GM12878 (cell line): ENCODE measurements at regions not wholly inside any gene's neighbourhood (a gene's known extent, or its start where the extent isn't known, plus 50 kb on each side); places are given as distances from the start of the nearest gene placed in this dataset.

Source experiments
- EGR1 ChIP-seq, 2 experiments: IDR thresholded peaks; 1 replicate in 1 of 2; 2 replicates in 1 of 2; pipeline ENCODE4 v1.6.1; 2011 to 2012; ENCODE audit warnings: low read depth in 2 of 2, low read length in 2 of 2, borderline replicate concordance in 1 of 2, mild to moderate bottlenecking in 1 of 2, moderate library complexity in 1 of 2
- ESRRA ChIP-seq: IDR thresholded peaks from 2 replicates; pipeline ENCODE4 v1.6.1; 2012; ENCODE audit warnings: mild to moderate bottlenecking, low read length, improper control_type of control experiment
- POLR2AphosphoS5 ChIP-seq: IDR thresholded peaks from 2 replicates; pipeline ENCODE4 v1.6.1; 2011; ENCODE audit warnings: mild to moderate bottlenecking, low read length, inconsistent platforms
- SRF ChIP-seq, 2 experiments: IDR thresholded peaks; 2 replicates each; pipeline ENCODE4 v1.6.1; 2011; ENCODE audit warnings: low read depth in 2 of 2, low read length in 2 of 2, mild to moderate bottlenecking in 1 of 2, moderate library complexity in 1 of 2
- SUPT20H ChIP-seq: IDR thresholded peaks from 2 replicates; pipeline ENCODE4 v1.6.1; 2011; ENCODE audit warnings: low read depth, mild to moderate bottlenecking, low read length, moderate library complexity, borderline replicate concordance; ENCODE audit not compliant: control insufficient read depth

DNA sequence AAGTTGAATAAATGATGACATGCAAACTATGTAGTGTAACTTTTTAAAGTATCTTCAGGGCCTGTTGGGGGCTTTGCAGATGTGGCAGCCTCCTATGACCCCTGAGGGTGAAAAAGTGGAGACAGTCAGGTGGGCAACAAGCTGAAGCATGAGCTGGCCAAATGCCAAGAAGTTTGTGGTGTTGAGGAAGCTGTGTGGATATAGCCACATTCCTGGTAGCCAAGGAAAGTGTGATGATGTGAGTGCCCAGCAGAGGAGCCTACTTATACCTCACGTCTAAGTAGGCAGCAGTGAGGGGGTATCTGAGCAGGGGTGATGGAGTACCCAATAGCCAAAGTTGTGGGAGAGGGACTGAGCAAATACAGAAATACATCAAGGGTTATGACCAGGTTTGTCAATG lies 621.2 kb upstream of the CDH6 start:
- TF ChIP-seq SUPT20H (no peak), SRF (IDR thresholded peaks at IDR 0.05; ENCODE audit: low read depth in 2 of 2, low read length in 2 of 2) (no peak), EGR1 (IDR thresholded peaks at IDR 0.05; ENCODE audit: borderline replicate concordance in 1 of 2, low read depth in 2 of 2, low read length in 2 of 2) (no peak), POLR2AphosphoS5 (no peak), ESRRA (no peak)
